ENCODE measurements at regions not wholly inside any gene's neighbourhood (a gene's known extent, or its start where the extent isn't known, plus 50 kb on each side); places are given as distances from the start of the nearest gene placed in this dataset.

DNA sequence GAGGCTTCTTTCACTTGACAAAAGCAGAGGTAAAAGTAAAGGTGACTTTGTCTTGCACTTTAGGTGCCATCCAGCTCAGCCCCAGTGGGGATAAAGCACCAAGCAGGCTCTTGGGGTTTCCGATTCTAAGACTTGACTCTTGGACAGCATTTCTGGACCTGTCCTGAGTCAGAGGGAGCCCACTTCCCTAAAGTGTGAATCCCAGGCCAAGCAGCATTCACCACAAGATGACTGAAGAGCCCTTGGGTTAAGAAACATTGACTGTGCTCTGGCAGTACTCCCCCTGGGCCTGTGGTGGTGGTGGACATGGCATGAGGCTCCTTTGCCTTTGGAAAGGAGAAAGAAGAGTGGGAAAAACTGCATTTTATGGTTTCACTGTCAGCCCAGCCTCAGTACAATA lies 638.0 kb upstream of the VRK2 start:
- TF ChIP-seq, protein P1, sequence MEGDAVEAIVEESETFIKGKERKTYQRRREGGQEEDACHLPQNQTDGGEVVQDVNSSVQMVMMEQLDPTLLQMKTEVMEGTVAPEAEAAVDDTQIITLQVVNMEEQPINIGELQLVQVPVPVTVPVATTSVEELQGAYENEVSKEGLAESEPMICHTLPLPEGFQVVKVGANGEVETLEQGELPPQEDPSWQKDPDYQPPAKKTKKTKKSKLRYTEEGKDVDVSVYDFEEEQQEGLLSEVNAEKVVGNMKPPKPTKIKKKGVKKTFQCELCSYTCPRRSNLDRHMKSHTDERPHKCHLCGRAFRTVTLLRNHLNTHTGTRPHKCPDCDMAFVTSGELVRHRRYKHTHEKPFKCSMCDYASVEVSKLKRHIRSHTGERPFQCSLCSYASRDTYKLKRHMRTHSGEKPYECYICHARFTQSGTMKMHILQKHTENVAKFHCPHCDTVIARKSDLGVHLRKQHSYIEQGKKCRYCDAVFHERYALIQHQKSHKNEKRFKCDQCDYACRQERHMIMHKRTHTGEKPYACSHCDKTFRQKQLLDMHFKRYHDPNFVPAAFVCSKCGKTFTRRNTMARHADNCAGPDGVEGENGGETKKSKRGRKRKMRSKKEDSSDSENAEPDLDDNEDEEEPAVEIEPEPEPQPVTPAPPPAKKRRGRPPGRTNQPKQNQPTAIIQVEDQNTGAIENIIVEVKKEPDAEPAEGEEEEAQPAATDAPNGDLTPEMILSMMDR (IDR thresholded peaks at IDR 0.05), result no peak
- TF ChIP-seq POLR2A (IDR thresholded peaks at IDR 0.05) (no peak), POLR2AphosphoS5 (IDR thresholded peaks at IDR 0.05) (no peak)
